Osteocyte (in vitro differentiated cells): ENCODE measurements at regions not wholly inside any gene's neighbourhood (a gene's known extent, or its start where the extent isn't known, plus 50 kb on each side); places are given as distances from the start of the nearest gene placed in this dataset.

ENCODE experiments used
- DNase-seq: peaks from one replicate; pipeline ENCODE4 v3.0.0; 2021; ENCODE audit warnings: mixed read lengths; ENCODE audit not compliant: unreplicated experiment; ENCODE audit errors: extremely low spot score
- H3K27ac Mint-ChIP-seq: one replicate; pipeline ENCODE4 v1.8.0; 2021; ENCODE audit warnings: mild to moderate bottlenecking, mixed read lengths; ENCODE audit not compliant: unreplicated experiment
- H3K27me3 Mint-ChIP-seq: one replicate; pipeline ENCODE4 v1.8.0; 2021; ENCODE audit warnings: mixed read lengths; ENCODE audit not compliant: unreplicated experiment
- H3K36me3 Mint-ChIP-seq: one replicate; pipeline ENCODE4 v1.8.0; 2021; ENCODE audit warnings: mixed read lengths; ENCODE audit not compliant: unreplicated experiment
- H3K4me1 Mint-ChIP-seq: one replicate; pipeline ENCODE4 v1.8.0; 2021; ENCODE audit warnings: mixed read lengths; ENCODE audit not compliant: unreplicated experiment
- H3K4me3 Mint-ChIP-seq: one replicate; pipeline ENCODE4 v1.8.0; 2021; ENCODE audit warnings: mild to moderate bottlenecking, moderate library complexity, mixed read lengths; ENCODE audit not compliant: unreplicated experiment
- H3K9me3 Mint-ChIP-seq: one replicate; pipeline ENCODE4 v1.8.0; 2021; ENCODE audit warnings: mixed read lengths; ENCODE audit not compliant: unreplicated experiment
- CTCF ChIP-seq: fragments of 200-600 bp; sonication (generic); IDR thresholded peaks from 2 replicates; pipeline ENCODE4 v1.5.0; 2021; ENCODE audit warnings: antibody characterized with exemption, mild to moderate bottlenecking, moderate library complexity

- Mint-ChIP-seq H3K27me3 (no peaks in the 10 kb centered on the region), H3K27ac (no peak overlapping the region), H3K36me3 (no peaks in the 10 kb centered on the region), H3K4me1 (no peaks in the 10 kb centered on the region), H3K9me3 (no peaks in the 10 kb centered on the region), H3K4me3 (no peak overlapping the region)
- no peak for TF ChIP-seq CTCF
- DNase-seq = no peak
Measured at GRCh38 chr13:74904556-74904955, 577.4 kb downstream of the TBC1D4 start.

GRCh38 chr13:74895042-74895796 lies 586.8 kb downstream of the TBC1D4 start:
- H3K36me3 Mint-ChIP-seq = no peaks in the 10 kb centered on the region
- H3K27me3 Mint-ChIP-seq = no peaks in the 10 kb centered on the region
- DNase-seq = no peak
- H3K4me3 Mint-ChIP-seq = no peak overlapping the region
- no peaks in the 10 kb centered on the region for H3K9me3 Mint-ChIP-seq
- H3K4me1 Mint-ChIP-seq = peaks cover 14% of the 10 kb centered on the region
- TF ChIP-seq CTCF = no peak
- no peak overlapping the region for H3K27ac Mint-ChIP-seq

GRCh38 chr13:74892096-74892495 lies 589.9 kb downstream of the TBC1D4 start:
- Mint-ChIP-seq H3K9me3 (no peaks in the 10 kb centered on the region), H3K36me3 (no peaks in the 10 kb centered on the region), H3K27me3 (no peaks in the 10 kb centered on the region), H3K27ac (no peak overlapping the region), H3K4me3 (no peak overlapping the region), H3K4me1 (peaks cover 14% of the 10 kb centered on the region)
- no peak for TF ChIP-seq CTCF
- DNase-seq = no peak

- H3K4me3 Mint-ChIP-seq = no peak overlapping the region
- H3K36me3 Mint-ChIP-seq = no peaks in the 10 kb centered on the region
- no peak for TF ChIP-seq CTCF
- DNase-seq = no peak
- H3K4me1 Mint-ChIP-seq = peaks cover 14% of the 10 kb centered on the region
- no peaks in the 10 kb centered on the region for H3K9me3 Mint-ChIP-seq
- H3K27me3 Mint-ChIP-seq = no peaks in the 10 kb centered on the region
- no peak overlapping the region for H3K27ac Mint-ChIP-seq
Measured at GRCh38 chr13:74891610-74892009, 590.4 kb downstream of the TBC1D4 start.

GRCh38 chr13:74889321-74889720 lies 592.6 kb downstream of the TBC1D4 start:
- Mint-ChIP-seq H3K4me3 (no peak overlapping the region), H3K27me3 (no peaks in the 10 kb centered on the region), H3K27ac (no peak overlapping the region), H3K4me1 (peaks cover 15% of the 10 kb centered on the region), H3K36me3 (no peaks in the 10 kb centered on the region), H3K9me3 (no peaks in the 10 kb centered on the region)
- no peak for TF ChIP-seq CTCF
- DNase-seq = no peak
